ENCODE measurements at regions not wholly inside any gene's neighbourhood (a gene's known extent, or its start where the extent isn't known, plus 50 kb on each side); places are given as distances from the start of the nearest gene placed in this dataset.

GRCh38 chr15:59792359-59792758 lies 103.2 kb upstream of the BNIP2 start:
- no peak for TF ChIP-seq EZH2phosphoT487 (IDR thresholded peaks at IDR 0.05; ENCODE audit: low read depth)
- TF ChIP-seq, protein P1, sequence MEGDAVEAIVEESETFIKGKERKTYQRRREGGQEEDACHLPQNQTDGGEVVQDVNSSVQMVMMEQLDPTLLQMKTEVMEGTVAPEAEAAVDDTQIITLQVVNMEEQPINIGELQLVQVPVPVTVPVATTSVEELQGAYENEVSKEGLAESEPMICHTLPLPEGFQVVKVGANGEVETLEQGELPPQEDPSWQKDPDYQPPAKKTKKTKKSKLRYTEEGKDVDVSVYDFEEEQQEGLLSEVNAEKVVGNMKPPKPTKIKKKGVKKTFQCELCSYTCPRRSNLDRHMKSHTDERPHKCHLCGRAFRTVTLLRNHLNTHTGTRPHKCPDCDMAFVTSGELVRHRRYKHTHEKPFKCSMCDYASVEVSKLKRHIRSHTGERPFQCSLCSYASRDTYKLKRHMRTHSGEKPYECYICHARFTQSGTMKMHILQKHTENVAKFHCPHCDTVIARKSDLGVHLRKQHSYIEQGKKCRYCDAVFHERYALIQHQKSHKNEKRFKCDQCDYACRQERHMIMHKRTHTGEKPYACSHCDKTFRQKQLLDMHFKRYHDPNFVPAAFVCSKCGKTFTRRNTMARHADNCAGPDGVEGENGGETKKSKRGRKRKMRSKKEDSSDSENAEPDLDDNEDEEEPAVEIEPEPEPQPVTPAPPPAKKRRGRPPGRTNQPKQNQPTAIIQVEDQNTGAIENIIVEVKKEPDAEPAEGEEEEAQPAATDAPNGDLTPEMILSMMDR (IDR thresholded peaks at IDR 0.05; ENCODE audit: low read depth, low read length): no peak

All from OCI-LY3 (cell line).